Epithelial cell of esophagus (primary cell): ENCODE measurements at regions not wholly inside any gene's neighbourhood (a gene's known extent, or its start where the extent isn't known, plus 50 kb on each side); places are given as distances from the start of the nearest gene placed in this dataset.
A peak's percentile ranks its signal among the peaks of the same experiment; 100 is the strongest.

Source experiments
- DNase-seq: peaks from one replicate; pipeline ENCODE4 v3.0.0; 2010; ENCODE audit warnings: low read depth
- H3K4me3 ChIP-seq: 2 replicates; pipeline ENCODE4 v1.5.1; 2011; ENCODE audit warnings: mild to moderate bottlenecking, low read length, control low read depth
- CTCF ChIP-seq: IDR thresholded peaks from 2 replicates; pipeline ENCODE4 v1.5.1; 2011; ENCODE audit warnings: low read depth, mild to moderate bottlenecking, low read length, control low read depth, inconsistent platforms; ENCODE audit not compliant: insufficient read depth; ENCODE audit errors: missing control alignments

DNA sequence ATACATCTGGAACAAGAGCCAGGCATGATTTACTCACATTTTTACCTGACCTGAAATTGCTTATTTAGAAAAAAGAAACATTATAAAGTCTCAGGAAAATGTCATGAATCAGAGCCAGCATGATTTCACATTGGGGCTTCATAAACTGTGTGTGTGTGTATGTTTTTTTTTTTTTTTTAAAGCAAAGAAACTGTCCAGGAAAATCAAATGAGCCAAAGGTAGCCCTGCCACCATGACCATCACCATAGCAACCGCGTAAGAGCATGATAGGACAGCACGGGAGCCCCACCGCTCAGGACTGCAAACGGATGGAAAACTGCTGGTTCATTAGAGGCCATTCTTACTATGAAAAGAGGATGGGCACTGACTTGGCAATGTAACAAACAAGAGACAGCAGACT is 139.2 kb downstream of the NTMT2 start:
- no peak overlapping the region for H3K4me3 ChIP-seq
- TF ChIP-seq CTCF = no peak
- no peak for DNase-seq

DNA sequence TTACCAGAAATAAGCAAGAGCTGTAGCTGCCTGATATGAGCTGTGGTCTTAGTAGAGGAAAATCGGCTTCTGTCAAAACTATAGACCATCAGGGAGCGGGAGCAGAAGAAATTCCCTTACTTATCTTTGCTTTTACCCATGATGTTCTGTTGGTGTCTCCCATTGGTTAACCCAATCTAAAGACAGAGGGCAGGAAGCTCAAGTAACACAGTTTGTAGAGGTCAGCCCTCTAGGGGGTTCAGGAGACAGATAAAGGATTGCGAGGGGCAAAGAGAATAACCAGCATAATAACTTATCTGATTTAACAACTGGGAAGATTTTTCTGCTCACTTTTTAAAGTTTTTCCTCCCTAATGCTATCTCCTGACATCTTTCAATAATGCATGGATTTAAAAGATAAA is 142.4 kb downstream of the NTMT2 start:
- TF ChIP-seq CTCF = no peak
- no peak for DNase-seq
- no peak overlapping the region for H3K4me3 ChIP-seq

GRCh38 chr1:170290276-170290675 is 144.5 kb downstream of the NTMT2 start:
- DNase-seq = no peak
- no peak overlapping the region for H3K4me3 ChIP-seq
- no peak for TF ChIP-seq CTCF

DNA sequence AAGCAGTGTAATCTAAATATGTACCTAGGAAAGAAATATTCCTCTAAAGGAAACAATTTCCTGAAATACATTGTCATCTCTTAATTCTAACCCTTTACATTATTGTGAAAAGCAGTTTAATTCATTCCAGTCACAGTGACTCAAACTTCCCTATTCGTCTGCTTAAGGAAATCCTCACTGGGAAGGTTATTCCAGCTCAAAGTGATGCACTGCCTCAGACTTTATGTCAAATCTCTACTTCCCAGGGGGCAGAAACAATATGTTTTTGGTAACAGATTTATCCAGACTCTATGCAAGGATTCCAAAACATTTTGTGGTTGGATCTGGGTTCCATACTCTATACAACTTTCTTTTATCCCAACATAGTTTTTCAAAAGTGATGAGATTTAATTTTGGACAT is 145.2 kb downstream of the NTMT2 start:
- DNase-seq = peak; percentile 2
- no peak for TF ChIP-seq CTCF

GRCh38 chr1:170291516-170291915 is 145.8 kb downstream of the NTMT2 start:
- no peak for TF ChIP-seq CTCF
- no peak for DNase-seq
- no peak overlapping the region for H3K4me3 ChIP-seq

More for the DNA sequence above, 145.2 kb downstream of the NTMT2 start:
- no peak overlapping the region for H3K4me3 ChIP-seq

DNA sequence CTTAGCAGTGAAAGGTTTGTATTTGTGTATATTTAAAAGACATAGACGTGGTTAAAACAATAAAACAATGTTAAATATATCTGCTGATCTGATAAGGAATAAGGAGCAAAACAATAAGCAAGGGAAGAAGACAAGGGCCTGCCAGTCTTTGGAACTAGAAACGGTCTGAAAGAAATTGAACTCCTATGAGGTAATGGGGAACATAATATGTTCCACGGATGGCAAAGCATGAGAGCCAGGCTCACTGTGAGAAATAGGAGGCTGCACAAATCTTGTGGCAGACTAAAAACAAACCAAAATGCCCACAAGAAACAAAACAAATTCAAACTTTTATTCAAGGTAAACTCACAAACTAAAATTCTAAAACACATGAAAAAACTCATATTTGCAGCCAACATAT is 150.5 kb downstream of the NTMT2 start:
- H3K4me3 ChIP-seq = no peak overlapping the region
- no peak for TF ChIP-seq CTCF
- DNase-seq = no peak

GRCh38 chr1:170296642-170297041 is 150.9 kb downstream of the NTMT2 start:
- peak; percentile 31 for DNase-seq
- H3K4me3 ChIP-seq = no peak overlapping the region
- no peak for TF ChIP-seq CTCF
